ENCODE measurements at regions not wholly inside any gene's neighbourhood (a gene's known extent, or its start where the extent isn't known, plus 50 kb on each side); places are given as distances from the start of the nearest gene placed in this dataset.

GRCh38 chr13:34208336-34208735 is 390.4 kb downstream of the RFC3 start:
- H3K36me3 ChIP-seq (ENCODE audit: control insufficient read depth in 2 of 2, insufficient read depth in 1 of 2, low read length in 2 of 2), result no peaks in the 10 kb centered on the region
- no peaks in the 10 kb centered on the region for H3K9me3 ChIP-seq (ENCODE audit: control insufficient read depth, insufficient read depth, low read depth, low read length)
- ChIA-PET CTCF (no interaction called here), POLR2A (no interaction called here)
- no peaks in the 10 kb centered on the region for H3K4me1 ChIP-seq (ENCODE audit: control insufficient read depth, insufficient read depth, low read length)
- H3K4me3 ChIP-seq (ENCODE audit: low read depth, low read length), result no peak overlapping the region
- no peak for TF ChIP-seq ZFP69B (tag by site-specific recombination; IDR thresholded peaks at IDR 0.05)
- TF ChIP-seq REST (tag by site-specific recombination; IDR thresholded peaks at IDR 0.05), result no peak
- TF ChIP-seq ZNF701 (tag by site-specific recombination; IDR thresholded peaks at IDR 0.05), result no peak
- no peak for TF ChIP-seq ZNF248 (tag by site-specific recombination; IDR thresholded peaks at IDR 0.05)
- no peak for TF ChIP-seq ZNF704 (tag by site-specific recombination; IDR thresholded peaks at IDR 0.05)
- TF ChIP-seq, protein P1, sequence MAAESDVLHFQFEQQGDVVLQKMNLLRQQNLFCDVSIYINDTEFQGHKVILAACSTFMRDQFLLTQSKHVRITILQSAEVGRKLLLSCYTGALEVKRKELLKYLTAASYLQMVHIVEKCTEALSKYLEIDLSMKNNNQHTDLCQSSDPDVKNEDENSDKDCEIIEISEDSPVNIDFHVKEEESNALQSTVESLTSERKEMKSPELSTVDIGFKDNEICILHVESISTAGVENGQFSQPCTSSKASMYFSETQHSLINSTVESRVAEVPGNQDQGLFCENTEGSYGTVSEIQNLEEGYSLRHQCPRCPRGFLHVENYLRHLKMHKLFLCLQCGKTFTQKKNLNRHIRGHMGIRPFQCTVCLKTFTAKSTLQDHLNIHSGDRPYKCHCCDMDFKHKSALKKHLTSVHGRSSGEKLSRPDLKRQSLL (tag by site-specific recombination; IDR thresholded peaks at IDR 0.05), result no peak
- no peak for TF ChIP-seq ZNF391 (tag by site-specific recombination; IDR thresholded peaks at IDR 0.05; ENCODE audit: borderline replicate concordance, low read depth)
- TF ChIP-seq ZNF560 (tag by site-specific recombination; IDR thresholded peaks at IDR 0.05; ENCODE audit: borderline replicate concordance), result no peak
- no peak for TF ChIP-seq ZNF549 (tag by site-specific recombination; IDR thresholded peaks at IDR 0.05)
- no peak for TF ChIP-seq ZNF426 (tag by site-specific recombination; IDR thresholded peaks at IDR 0.05)
- no peak for TF ChIP-seq ZNF404 (tag by site-specific recombination; IDR thresholded peaks at IDR 0.05)
- TF ChIP-seq HOXA7 (CRISPR knock-in tag; IDR thresholded peaks at IDR 0.05; ENCODE audit: borderline replicate concordance), result no peak
- no peak for TF ChIP-seq PRDM10 (tag by site-specific recombination; IDR thresholded peaks at IDR 0.05)
- TF ChIP-seq KLF1 (tag by site-specific recombination; IDR thresholded peaks at IDR 0.05), result no peak
- TF ChIP-seq PRDM4 (tag by site-specific recombination; IDR thresholded peaks at IDR 0.05), result no peak
- no peak for TF ChIP-seq ZNF202 (tag by site-specific recombination; IDR thresholded peaks at IDR 0.05; ENCODE audit: borderline replicate concordance)
- TF ChIP-seq ZNF280D (tag by site-specific recombination; IDR thresholded peaks at IDR 0.05), result no peak
- no peak for TF ChIP-seq ZNF777 (tag by site-specific recombination; IDR thresholded peaks at IDR 0.05; ENCODE audit: borderline replicate concordance)
- no peak overlapping the region for H3K27ac ChIP-seq (ENCODE audit: extremely low read depth, low read depth, low read length)
